Skin of body (tissue), 1 donor: ENCODE measurements at regions not wholly inside any gene's neighbourhood (a gene's known extent, or its start where the extent isn't known, plus 50 kb on each side); places are given as distances from the start of the nearest gene placed in this dataset.
"Not testable (repeated sequence)": the region's sequence is repeated elsewhere in the genome, so short reads cannot be mapped to it uniquely, and the experiment has no call there.

Experiments used
- DNase-seq: peaks from one replicate; lab custom pipeline; 2025; lab: John Stamatoyannopoulos, UW

DNA sequence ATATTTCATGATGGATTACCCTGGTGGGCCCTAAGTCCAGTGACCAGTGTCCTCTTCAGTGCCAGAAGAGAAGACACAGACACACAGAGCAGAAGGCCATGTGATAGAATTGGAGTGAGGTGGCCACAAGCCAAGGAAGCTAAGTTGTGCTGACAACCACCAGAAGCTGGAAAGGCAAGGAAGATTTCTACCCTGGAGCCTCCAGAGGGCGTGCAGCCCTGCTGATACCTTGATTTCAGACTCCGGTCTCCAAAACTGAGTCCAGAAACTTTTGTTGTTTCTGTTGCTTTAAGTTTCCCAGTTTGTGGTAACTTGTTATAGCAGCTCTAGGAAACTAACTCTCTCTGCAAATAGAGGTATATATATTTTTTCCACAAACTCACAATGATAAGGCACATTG lies 396.6 kb upstream of the ASIC2 start:
- DNase-seq = no peak

DNA sequence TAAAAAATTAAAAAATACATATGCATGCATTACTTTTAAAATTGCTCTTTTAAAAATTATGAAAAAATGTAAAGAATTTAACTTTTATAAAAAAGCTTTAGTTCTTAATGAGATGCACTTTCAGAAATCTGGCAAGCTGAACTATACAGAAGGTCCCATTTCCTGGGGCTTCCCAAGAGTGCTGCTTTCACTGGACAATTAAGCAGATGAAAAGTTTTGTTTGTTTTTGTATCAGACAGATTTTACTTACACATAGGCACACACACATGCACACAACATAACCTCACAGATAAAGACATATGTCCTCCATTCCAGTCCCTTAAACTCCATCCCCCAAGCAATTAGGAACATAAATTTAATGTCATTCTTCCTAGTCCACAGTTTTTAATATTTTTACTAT lies 402.3 kb upstream of the ASIC2 start:
- no peak for DNase-seq

DNA sequence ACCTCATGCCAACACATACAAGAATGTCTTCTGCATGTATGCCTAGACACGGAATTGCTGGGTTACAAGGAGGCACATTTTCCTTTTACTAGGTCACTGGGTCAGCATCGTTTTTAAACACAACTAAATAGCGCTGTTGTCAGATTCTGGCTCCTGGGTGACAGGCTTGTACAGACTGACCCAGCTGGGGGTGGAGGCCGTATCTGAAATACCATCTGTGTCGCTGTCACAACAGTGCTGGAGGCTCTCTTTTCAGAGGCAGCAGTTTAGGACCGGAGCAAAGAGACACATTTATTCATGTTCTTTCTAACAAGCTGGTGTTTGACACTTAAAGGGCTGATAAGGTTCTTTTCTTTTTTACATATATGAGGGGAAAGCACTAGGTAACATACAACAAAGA lies 403.0 kb upstream of the ASIC2 start:
- DNase-seq = no peak

DNA sequence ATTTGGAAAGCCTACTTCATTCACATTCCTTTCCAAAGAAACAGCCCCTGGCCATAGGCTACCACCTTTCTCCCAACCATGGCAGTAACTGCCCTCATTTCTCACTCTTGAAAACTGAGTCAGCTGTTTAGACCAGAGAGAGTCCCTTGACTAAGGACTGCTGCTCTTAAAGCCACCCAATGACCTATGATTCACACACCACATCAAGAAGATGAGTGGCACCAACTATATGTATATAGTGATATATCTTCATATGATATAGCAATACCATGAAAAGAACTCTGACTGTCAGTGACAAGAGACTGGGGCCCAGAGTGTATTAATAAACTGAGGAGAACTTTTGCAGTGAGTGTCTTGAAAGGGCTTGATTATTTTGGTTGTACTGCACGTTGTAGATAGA lies 404.5 kb upstream of the ASIC2 start:
- no peak for DNase-seq

DNA sequence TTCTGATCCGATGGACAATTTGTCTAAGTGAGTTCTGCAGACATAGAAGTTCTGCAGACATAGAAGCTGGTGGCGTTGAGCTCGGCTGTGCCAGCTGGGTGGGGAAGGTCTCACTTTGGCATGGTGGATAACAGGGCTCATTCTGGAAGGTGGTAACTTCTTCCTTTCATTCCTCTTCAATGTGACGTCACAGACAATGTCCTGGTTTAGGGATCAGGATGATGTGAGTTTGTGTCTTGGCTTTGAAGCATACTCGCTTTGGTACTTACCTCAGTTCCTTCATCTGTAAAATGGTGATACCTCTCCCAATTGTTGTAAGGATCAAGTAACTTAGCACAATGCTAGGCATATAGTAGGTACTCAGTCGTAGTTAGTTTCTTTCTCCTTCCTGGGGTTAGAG lies 408.8 kb upstream of the ASIC2 start:
- no peak for DNase-seq

DNA sequence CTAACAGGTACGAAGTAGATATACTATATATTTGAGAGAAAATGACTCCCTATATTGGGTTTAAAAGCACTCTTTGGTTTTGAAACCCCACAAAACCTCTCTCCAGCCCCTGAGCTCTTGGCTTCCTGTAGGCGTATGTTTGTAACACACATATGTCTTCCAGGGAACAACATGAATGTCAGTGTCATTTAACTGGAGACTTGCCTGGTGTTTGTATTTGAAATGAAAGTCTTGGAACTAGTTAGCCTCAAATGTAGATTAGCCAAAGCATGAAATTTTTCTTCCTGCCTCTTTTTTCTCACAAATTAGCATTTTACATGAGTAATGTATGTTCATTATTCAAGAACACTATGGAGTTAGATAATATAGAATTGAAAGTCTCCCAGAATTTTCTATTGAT lies 411.8 kb upstream of the ASIC2 start:
- DNase-seq = no peak

DNA sequence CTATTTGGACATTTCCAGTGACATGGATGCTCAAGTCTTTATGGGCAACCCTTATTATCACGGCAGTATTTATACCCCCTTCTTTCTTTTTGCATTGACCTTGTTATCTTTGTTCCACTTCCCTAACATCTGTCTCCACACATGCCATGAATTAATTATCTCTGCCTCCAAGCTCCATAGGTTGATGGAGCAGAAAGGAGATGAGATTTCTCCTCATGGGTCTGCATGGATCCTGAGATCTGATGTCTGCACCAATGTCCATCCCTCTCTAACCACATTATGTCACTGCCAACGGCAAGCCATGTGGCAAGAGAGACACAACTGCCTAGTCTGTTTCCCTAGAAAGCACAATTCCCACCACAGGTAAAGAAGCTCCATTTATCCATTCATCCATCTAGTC lies 416.8 kb upstream of the ASIC2 start:
- DNase-seq = no peak

DNA sequence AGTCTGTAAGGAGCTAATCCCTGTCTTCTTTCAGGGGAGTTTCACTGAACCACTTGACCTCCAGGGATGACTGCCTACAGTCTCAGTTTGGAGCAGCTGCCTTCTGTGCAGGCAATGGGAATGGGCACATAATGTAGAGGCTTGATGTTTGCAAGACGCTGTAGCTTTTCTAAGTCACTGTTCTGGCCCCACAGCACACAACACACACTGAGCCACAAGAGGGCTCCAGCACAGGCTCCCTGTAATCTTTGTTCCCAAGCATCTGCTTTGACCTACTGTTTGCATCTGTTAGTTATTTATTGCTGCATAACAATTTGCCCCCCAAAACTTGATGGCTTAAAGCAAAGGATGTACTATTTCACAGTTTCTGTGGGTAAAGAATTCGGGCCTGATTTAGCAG lies 419.0 kb upstream of the ASIC2 start:
- no peak for DNase-seq

DNA sequence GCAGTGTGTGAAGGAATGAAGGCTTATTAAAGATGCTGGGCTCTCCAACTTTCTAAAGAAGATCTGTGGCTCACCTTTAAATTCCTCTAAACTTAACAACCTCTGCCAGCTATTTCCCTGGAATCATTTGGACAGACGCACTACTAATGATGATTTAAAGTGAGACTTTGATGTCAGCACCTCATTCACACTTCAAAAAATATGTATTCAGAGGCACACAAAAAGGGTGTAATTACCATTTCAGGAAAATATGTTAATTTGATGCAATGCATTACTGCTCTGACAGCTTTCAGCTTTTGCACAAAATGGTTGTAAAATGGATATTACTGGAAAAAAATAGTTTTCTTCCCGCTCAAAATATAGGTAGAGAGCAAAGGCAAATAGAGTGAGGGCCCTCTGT lies 423.9 kb upstream of the ASIC2 start:
- DNase-seq = no peak

DNA sequence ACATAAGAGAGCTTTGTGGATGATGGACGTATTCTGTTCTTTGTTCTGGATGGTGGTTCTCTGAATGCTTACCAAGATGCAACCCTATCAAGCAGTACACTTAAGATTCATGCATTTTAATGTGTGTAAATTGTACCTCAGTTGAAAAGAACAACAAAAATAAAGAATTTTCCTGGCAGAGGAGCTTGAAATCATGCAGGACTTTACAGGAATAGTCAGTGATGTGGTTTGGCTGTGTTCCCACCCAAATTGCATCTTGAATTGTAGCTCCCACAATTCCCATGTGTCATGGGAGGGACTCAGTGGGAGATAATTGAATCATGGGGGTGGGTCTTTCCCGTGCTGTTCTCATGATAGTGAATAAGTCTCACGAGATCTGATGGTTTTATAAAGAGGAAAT lies 430.6 kb upstream of the ASIC2 start:
- not testable (repeated sequence) for DNase-seq

DNA sequence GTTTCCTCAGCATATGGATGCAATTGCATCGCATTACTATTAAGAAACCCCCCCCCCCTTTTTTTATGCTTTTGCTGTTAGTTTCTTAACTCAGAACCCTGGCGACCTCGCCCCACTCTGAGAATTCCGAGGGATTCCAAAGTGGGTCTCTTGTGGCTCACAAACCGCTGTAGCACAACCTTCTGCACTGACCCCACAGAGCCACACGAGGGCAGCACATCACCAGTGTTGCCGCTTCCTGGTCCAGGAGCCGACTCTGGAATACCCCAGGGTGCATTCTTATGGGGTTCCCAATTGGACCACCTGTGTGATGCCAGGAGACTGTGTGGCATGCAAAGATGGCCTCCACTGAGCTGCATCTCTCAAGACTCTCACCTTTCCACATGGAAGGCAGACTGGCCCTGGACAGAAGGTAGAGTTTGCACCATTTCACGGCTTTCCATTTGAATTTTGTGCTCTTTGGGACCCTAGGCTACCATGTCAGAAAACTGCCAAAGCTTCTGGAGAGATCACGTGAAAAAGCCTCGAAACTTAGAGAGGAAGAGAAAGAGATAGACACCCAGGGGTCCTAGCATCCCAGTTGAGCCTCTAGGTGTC lies 432.7 kb upstream of the ASIC2 start:
- no peak for DNase-seq

DNA sequence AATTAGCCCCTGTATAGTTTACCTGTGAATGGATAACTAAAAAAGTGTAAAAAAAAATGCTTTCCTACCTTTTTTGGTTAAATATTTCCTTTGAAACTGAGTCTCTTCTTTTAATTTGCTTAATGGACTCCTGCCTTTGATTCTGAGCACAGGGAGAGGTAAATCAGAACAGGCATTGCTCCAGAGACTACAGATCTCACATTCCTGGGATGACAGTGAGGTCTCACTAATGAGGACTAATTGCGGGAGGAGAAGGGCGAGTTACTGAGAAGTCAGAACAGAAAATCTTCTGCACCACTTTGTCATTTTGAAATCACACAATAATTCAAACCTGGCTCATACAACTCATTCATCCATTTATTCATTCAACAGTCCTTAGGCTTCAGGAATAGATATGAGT lies 437.0 kb upstream of the ASIC2 start:
- DNase-seq = no peak

DNA sequence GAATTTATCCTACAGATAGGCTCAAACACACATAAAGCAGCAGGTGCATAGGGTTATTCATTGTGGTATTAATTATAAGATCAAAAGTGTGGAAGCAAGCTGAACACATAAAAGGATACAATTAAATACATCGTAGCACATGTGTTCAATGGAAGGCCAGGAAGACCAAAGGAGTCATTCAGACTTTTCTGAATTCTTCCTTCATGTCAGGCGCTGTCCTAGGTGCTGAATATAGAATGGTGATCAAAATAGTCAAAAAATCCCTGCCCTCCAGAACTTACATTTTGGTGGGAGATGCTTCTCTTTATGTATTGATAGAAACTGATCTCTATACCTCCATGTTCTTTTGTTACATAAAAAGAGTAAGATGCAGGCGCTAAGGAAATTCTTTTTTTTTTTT lies 439.0 kb upstream of the ASIC2 start:
- DNase-seq = no peak

DNA sequence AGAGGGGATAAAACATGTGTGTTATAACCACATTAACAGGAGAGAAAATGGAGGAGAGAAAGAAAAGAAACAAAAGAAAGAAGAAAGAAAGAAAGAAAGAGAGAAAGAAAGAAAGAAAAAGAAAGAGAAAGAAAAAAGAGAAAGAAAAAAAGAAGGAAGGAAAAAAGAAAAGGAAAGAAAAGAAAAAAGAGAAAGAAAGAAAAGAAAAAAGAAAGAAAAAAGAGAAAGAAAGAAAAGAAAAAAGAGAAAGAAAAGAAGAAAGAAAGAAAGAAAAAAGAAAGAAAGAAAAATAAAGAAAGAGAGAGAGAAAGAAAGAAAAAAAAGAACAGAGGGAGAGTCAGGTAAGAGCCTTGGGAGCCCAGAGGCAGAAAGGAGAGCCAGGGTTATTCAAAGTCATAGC lies 446.6 kb upstream of the ASIC2 start:
- no peak for DNase-seq

DNA sequence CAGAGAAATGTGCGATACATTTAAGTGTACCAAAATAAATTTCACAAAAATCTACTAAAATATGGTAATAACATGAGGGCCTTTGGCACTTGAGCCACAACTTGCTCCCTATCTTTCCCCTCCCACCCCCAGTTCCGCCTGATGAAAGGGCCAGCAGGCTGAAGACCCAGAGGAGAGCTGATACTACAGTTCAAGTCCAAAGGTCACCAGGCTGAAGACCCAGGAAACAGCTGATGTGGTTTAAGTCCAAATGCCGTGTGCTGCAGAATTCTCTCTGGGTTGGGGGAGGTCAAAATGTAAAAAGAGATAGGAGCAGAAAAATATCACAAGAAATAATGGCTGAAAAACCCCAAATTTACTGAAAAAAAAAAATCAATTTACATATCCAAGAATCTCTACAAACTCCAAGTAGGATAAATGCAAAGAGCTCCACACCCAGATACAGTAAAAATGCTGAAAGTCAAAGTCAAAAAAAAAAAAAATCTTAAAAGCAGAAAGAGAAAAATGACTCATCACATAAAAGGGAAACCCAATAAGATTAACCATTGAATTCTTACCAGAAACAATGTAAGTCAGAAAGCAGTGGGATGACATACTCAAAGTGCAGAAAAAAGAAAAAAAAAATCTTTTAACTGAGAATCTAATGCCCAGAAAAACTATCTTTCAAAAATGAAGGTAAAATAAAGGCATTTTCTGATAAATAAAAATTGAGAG lies 452.1 kb upstream of the ASIC2 start:
- no peak for DNase-seq

DNA sequence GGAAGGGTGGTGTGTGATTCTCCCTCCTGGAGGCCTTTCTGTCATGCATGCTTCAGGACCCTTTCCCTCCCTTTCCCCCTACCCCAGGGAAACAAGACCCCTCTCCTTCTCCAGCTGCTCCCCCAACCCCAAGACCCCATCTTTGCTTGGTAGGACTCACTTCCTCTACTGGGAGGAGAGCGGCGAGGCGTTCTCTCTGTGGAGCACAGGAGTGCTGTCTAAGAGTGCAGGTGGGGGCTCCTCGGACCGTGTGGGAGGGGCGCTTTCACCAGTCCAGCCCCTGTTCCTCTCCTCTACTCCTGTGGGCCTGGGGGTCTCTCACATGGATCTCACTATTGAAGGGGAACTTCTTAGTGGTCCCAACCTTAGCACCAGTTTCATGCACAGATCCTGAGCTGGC lies 456.1 kb upstream of the ASIC2 start:
- DNase-seq = no peak

DNA sequence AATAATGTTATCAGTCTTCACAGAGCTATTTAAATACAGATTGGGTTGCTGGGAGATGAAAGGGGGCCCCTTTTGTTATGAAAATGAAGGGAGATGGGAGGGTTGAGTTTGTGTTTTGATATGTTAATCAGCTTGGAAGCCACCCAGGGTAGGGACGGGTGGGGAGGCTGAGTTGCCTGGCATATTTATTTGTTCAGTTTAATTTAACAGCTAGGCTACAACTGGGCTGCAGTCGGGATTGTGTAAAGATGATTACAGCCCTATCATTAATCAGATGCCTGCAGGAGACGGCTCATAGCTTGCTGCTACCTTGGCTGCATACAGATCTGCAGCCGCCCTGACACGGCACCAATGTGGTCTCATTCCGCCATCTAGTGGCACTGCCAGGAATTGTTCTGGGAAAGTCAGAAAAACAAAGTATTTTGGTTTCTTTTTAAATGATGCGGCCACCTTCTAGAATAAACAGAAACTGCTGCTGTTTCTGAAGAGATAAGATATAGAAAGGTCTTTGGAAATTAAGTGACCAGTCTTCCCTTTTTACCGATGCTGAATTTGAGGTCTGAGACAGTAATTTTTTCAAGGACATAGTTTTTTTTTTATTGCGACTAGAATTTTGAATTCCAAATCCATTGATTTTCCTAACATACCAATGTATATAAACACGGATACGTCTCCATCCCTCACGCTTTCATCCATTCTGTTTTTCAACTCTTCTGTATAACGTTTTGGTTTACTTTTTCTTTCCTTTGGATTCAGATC lies 458.0 kb upstream of the ASIC2 start:
- peak; percentile 30 for DNase-seq

DNA sequence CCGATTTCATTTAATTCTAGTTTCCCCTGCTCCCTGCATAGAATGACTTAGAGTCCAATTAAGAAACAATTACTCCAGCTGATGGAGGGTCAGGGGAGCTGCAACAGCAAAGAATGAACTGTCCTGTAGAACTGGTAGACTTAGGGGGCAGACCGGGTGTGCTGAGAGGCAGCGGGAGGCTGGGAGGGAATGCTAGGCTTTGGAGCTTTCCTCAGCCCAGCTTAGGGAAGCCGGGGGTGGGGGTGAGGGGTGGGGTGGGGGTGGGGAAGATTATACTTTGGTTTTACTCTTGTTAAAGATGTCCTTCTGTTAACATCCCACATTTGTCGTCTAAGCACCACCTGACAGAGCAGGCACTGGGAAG lies 458.6 kb upstream of the ASIC2 start:
- no peak for DNase-seq

DNA sequence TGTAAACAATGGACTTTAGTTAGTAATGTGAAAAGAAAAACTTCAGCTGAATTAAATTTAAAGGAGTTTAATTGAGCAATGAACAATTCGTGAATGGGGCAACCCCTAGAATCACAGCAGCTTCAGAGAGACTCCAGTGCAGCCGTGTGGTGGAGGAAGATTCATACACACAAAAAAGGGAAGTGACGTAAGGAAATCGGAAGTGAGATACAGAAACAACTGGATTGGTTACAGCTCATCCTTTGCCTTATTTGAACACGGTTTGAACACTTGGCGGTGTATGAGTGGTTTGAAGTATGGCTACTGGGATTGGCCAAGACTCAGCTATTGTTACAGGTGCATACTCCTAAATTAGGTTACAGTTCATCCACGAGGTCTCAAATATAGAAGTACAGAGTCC lies 460.4 kb upstream of the ASIC2 start:
- DNase-seq = no peak

DNA sequence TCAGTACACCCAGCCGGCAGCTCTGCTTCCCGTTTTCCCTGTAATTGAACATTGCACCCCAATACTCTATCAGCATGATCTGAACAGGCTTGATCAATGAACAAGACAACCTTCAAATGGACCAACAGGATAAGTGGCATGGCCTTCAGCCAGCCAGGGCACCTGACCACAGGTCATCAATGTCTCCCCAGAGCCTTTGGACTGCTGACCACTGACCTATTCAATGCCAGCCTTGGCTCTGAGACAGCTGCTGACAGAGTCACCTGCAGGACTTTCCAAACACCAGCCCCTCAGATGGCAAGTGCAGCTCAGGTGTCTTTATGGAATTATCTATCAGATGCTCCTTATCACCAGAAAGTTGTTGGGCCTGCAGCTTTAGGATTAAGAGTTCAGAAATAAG lies 462.9 kb upstream of the ASIC2 start:
- no peak for DNase-seq

DNA sequence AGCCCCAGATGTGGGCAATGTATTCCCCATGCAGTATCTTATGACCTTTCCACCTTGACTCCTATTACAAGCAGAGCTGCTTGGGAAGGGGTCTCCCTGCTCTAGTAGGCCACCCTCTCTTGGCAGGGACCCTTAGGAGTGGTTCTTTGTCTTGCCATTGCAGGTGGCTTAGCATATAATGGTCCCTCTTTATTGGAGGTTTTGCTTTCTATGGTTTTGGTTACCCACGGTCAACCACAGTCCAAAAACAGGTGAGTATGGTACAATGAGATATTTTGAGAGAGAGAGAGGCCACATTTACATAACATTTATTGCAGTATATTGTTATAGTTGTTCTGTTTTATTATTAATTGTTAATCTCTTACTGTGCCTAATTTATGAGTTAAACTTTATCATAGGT lies 472.8 kb upstream of the ASIC2 start:
- DNase-seq = no peak

DNA sequence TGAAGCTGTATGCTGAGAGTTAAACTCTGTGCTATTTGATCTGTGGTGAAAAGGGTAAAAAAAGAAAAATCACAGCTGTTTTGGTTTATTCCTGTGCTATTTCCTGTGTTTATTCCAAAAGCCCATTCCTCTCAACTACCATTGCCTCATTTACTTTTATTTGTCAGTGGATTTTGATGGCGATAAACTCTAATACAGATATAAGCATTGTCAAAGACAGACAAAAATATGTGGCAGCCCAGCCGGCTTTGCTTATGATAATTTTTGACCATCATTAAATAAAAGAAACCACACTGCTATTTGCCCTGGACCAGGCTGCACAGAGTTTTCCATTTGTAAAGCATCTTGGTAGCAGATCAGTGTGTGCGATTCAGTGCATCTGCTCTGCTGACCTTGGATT lies 473.6 kb upstream of the ASIC2 start:
- DNase-seq = no peak

DNA sequence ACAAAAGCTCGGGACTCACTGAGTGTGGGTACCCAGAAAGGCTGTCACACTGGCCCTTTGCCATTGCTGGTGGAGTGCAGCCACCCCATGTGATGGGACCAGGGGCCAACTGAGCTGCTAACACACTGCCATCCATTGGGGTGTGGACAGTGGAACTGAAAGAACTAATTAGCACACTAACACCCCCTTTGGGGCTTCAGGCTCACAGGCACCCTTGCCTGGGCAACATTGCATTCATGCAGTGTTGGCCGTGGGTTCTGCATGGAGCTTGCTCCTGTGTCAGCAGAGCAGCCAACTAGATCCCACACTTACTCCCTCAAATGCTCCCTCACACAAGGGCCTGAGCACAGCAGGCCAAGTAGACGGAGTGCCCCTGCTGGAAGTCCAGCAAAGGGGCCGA lies 476.0 kb upstream of the ASIC2 start:
- DNase-seq = no peak
